GM21528 (cell line): ENCODE measurements at regions not wholly inside any gene's neighbourhood (a gene's known extent, or its start where the extent isn't known, plus 50 kb on each side); places are given as distances from the start of the nearest gene placed in this dataset.

Experiments used
- ATAC-seq: cut with Tn5 transposase; IDR thresholded peaks from one replicate; pipeline ENCODE4 v1.9.1; 2021; ENCODE audit warnings: mild to moderate bottlenecking, moderate library complexity; ENCODE audit not compliant: unreplicated experiment, low FRiP score

DNA sequence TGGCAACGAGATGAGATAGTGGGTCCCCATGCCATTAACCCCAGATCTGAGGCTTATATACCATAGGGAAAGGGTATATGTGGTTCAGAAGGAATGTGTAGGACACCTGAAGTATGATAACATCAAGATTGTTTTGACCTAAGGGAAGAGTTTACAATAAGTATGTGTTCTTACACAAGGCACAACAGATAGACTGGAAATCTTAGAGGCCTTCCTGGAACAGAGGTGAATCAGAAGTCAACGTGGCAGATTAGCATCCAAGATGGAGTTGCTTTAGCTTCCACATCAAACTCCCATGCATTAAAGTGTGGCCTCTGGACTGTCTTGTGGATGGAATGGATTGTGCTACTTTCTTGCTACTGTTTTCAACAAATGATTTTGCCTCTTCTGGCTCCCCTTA lies 116.6 kb upstream of the NT5C1B start:
- ATAC-seq, result no peak

DNA sequence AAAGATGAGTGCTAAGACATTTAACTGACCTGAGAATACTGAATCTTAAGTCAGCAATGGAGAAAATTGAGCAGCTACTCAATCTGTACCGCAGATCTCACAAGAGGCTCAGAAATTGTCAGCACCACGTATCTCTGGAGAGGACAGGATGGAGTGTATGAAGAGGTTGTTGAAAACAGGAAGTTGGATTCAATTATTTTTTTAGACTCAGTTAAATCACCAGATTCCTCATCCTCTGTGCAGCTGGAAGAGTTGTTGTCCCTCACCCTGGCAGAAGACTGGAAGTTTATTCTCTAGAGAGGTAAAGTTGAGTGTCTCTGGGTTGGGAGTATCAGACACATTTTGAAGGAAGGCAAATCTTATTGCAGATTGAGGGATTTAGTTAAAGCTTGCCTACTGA lies 114.9 kb upstream of the NT5C1B start:
- no peak for ATAC-seq

DNA sequence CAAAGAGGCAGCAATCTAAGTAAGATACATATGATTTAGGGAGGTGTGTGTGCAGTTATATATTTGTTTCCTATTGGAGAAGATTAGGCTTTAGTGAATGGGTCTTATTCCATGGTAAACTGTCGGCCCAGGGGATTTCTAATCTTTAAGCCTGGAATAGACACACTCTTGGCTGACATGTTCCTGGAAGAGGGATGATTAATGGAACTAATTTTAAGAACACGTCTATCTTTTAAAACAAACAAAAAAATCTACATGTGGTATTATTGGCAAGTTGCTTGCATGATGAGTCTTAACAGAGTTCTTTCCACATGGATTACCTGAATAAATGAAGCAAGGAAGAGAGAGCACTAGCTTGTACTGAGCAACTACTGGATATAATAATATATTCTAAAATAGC lies 114.2 kb upstream of the NT5C1B start:
- no peak for ATAC-seq

DNA sequence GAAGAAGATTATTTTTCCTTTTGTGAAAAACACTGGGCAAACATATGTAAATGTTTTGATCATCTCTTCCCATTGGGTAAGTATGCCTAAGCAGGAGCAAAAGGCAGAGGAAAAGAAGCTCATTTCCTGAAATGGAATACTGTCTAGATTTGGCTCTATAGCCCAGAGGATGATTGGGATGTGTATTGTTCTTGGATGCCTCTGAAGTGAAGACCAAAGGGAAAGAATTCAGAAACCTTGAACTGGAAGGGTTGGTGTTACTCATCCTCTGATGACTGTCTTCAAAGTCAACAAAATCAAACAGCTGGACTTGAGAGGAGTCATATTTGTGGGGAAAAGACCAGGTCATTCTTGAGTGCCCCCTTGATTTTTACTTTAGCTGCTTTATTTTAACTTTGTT lies 112.6 kb upstream of the NT5C1B start:
- ATAC-seq, result no peak

DNA sequence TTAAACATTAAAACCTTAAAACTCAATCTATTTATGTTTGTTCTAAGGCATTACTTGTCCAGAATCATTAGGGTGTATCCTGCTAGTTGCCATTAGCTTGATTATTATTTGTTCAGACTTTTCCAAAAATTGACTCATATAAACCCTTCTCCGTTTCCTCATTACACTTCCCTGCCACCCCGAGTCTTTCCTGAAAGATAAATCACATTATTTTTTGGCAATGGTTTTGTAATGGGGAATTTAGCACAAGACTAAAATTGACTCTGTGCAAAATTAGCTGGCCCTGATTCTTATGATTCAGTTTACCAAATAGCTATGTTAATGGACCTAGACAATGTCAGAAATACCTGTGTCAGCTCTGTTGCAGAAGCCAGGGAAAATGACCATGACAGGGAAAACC lies 112.2 kb upstream of the NT5C1B start:
- ATAC-seq, result no peak

DNA sequence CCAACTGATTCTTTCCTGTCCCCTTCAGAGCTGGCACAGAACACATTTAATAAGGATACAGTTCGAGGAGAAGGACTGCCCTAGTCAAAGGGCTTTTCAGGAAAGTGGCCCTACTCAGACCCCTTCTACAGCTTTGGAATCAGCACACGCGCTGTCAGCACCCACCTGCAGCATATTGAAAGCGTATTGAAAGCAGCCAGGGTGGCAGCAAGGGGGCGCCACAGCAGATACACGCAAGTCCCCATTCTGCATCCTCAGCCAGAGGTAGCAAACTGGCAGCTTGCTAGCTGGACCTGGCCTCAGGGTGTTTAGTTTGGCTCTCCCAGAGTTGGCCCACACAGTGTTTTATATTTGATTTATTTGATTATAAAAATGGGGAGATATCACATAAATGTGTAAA lies 101.0 kb upstream of the NT5C1B start:
- ATAC-seq, result no peak

DNA sequence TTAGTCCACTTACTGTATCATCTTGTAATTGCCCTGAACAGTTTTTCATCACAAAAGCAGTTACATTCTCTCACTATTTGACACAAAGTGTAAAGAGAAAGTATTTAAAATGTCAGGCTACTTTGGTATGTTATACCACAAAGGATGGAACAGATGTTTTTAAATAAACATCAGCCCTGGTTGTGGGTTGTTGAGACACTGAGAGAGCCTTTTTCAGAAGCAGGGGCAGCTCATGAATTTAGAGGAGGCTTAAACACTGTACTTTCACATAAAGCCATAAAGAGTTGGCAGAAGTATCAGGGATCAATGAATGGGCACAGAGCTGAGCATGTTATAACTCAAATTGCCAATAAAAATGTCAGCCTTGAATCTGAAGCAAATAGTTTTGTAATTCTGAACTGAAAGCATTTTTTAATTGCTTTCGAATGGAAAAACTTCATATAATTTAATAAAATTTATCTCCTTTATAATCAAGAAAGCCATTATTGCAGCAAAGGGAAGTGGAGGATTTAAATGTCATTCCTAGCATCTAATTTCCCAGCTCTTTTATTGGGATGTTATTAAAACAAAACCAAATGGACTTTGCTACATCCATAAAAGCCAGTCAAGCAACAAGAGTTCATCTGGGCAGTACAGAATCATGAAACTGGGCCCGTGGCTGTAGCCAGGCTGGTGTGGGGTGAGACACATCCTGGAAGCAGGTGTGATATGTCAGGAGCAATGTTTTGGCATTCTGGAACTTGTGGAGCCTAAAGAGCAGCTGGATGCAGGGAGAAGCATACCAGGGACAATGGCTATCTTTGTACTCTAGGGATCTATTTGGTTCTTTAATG lies 95.1 kb upstream of the NT5C1B start:
- no peak for ATAC-seq

DNA sequence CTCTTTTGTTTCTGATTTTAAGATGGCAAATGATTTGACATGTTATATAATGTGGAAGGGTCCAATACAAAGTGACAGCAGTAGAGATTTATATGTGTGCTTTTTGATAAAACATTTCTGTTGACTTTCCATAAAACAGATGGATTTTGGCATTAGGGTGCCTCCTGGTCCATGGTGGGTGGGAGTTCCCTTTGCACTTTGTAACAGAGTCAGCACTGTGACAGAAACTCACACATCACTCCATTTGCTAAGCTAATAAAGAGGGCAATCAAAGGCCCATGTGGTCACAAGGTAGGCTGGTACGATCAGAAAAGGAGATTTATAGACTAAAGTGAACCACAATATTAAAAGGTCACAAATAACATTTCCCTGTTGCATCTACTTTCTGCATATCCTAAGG lies 93.3 kb upstream of the NT5C1B start:
- no peak for ATAC-seq

DNA sequence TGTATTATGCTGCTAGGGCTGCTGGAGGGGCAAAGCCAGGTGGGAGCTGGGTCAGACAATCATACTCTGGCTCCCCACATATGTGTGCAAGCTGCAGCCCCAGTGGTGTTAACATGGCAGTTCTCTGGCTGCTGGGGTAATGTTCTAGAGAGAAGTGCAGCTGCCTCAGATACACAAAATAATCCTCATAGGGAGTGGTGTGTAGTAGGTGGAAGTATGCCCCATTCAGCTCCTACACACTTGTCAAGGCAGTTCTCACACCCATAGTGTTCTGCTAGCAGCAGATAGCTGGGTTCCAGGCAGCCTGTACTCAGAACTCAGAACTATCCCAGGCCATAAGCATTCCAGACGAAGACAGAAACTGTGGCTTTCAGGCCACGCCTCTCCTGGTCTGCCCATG lies 87.9 kb upstream of the NT5C1B start:
- no peak for ATAC-seq

DNA sequence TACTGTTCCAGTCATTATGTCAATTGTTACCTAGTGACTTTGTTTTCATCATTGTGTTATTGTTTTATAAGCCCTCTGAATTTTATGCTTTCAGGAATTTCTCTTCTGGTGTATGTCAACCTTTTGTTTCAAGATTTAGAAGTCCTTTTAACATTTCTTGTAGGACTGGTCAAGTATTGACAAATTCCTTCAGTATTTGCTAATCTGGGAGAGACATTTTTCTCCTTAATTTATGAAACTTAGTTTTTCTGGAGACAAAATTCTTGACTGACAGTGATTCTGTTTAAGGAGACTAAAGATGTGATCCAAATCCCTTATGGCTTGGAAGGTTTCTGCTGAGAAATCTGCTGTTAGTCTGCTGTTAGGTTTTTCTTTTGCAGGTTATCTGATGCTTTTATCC lies 84.9 kb upstream of the NT5C1B start:
- ATAC-seq, result no peak

DNA sequence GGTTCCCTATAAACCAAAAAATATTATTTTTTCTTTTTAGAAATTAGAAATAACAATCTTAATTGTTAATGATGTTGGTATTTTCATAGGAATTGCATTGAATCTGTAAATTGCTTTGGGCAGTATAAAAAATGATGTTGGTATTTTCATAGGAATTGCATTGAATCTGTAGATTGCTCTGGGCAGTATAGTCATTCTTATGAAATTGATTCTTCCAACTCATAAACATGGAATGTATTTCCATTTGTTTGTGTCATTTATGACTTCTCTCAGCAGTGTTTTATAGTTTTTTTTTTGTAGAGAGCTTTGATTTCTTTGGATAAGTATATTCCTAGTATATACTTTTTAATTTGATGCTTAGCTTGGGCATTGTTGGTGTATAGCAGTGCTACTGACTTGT lies 82.0 kb upstream of the NT5C1B start:
- no peak for ATAC-seq

DNA sequence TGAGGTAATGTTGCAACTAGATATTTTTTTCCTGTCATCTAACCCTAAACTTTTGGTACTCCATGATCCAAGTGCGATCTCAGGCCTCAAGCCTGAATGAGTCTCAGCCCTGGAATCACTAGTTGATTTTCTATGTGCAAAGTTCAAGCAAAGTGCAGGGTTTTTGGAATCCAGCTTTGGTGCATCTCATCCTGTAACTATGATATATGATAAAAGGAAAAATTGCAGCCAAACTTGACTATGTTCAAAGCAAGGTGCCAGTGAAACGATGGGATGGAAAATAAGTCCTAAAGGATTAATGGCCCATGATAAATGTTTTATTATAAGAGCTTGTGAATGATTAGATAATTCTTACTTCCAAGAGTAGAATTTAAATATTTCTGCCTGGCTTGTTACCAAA lies 78.9 kb upstream of the NT5C1B start:
- no peak for ATAC-seq

DNA sequence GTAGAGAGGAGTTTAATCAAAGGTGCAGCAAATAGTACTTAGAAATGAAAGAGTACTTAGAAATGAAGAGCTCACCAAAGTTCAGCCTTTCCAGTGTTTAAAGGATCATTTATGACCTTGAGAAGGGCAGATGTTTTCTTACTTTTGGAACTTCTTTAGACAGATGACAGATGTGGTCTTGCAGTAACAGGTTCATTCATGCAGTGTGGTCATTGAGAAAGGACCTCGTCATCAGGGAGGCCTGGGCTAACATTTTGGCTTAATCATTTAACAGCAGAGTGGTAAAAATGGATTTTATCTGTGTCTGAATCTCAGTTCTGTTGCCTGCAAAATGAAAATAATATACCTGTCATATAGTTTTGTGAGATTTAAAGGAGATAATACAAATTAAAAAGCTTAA lies 75.1 kb upstream of the NT5C1B start:
- no peak for ATAC-seq

DNA sequence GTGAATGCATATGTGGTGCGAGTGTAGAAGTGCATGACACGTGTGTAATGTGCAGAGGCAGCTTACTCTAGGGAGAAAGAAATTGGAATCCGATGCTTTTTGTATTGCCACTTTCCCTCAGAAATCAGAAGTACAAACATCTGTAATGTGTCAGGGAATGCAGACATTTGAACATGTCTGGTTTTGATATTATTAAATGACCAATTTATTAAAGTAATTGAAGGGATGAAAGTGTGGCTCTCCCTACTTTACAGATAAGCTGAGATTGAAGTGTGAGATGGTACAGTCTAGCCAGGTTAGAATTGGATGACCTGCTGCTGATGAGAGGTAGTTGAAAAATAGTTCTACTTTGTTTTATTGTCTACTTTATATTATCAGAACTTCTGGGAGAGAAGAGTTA lies 74.5 kb upstream of the NT5C1B start:
- ATAC-seq, result no peak

DNA sequence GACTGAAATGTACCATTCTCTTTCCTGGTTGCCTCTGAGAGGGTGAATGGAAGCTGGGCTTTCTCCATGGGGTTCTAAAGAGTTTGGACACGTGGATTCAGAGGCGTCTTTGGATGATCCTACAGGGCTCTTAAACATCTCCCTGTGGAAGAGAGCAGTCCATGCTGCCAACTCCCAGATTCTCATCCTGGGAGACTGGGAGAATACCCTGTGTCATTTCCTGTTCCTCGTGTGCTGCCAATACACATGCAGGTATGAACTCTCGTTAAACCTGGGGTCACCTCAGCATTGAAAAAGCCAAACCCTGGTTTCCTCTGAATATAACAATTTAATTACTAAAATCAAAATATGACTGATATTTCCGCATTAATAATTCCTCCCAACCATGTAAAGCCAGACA lies 73.3 kb upstream of the NT5C1B start:
- no peak for ATAC-seq

DNA sequence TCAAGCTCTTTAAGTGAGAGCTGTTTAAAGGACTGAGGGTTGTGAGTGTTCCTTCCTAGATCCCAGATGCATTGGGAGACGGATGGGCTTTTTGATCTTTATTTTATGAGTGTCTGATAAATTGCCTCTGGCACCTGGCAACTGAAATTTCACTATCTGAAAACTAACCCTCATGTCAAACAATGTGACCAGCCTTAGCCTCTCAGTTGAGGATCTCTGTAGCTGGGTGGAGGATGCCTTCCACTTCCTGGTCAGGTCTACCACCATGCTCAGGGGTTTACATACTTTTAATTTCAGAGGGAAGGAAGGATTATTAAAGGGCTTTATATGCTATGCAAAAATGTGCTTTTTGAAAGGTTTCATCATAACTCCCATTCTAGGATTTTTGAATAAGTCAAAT lies 70.5 kb upstream of the NT5C1B start:
- ATAC-seq, result no peak

DNA sequence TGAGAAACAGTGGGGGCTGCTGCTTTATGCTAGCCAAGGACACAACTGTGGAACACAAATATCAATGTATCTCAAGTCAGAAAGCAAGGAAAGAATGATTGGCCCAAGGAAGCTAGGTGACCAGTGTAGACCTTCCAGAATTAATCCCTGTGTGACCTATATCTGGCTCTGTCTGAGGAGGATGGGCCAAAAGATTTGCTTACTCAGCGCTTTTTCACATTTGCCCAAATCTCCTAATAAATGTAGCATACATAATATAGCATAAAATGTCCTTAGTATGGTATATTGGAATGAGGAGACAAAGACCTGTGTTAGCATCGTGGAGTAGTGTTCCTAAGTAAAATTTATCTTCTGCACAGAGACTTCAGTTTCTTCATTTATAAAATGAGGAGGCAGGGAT lies 66.7 kb upstream of the NT5C1B start:
- no peak for ATAC-seq

DNA sequence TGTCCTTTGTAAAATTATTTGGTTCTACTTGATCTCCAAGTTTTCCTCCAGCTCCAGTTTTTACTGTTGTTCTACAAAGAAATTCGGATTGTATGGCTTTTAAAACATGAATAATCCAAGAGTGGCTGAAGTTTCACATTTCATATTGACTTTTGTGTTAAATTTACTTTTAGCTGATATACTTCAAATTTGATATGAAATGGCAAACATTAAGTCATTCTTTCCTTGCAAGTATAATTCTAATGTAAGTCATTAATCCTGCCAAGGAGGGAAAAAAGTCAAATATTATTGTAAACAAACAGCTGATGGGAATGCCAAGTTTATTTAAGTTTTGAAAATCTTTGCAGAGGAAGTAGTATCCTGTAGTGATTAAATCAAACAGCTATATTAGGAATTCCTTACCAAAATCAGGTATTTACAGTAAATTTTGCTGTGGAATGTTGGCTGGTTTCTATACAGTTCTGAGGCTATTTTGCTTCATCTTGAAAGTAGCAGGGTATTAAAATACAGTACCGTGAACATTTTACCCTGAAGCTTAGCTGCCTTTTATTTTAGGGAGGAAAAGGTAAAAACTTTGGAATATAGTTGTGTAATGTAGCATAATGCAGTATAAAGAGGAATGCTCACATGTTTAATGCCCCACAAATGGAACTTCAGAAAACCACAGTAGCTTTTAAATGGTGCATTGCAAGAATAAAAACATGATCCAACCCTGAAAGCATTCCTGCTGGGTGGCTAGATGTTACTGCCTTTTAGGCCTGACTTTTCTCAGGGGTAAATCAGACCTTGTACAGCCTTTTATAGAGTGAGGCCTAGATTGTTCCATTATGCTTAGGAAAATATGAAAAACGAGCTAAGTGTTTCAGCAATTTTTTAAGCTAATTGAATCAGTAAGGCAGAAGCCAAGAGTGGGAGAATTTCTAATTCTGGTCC lies 62.7 kb upstream of the NT5C1B start:
- no peak for ATAC-seq

DNA sequence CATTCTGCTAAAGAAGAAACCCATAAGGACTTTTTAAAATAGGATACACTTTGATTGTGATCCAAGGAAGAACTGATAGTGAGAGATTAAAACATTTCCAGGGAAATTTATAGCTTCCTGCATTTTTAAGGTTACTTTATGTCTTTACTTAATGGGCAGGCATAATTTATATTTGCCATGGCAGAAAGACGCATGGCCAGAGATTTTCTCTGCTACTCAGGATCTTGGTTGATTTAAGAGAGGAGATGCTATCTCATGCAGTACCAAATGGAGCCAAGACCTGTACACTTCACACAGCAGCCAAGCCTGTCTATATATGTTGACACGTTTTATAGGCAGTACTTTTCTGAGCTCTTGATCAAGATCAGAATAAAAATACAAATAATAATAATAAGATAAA lies 60.9 kb upstream of the NT5C1B start:
- ATAC-seq, result no peak

DNA sequence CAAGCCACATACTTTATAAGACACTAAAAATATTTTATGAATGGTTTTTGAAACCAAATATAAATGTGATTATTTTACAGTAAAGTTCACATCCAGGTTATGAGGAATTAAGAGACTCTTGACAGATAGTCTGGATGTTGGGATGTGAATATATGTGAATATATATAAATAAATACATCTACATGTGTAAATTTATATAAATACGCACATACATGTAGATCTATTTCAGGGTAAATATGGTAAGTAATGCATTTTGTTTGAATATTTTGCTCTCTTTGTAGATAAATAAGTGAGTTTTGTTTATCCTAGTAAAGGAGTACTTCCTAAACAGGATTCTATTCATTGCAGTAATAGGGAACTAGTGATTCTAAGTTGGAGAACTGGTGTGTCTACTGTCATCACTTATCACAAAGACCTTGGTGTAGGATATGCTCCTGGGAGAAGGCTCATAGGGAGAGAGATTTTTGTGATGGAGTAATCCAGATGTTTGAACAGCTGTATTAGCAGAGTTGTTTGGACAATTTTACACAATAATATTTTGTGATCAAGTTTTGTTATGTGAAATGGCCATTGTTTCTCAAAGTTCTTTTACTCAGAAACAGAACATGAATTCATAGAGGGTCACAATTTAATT lies 60.2 kb upstream of the NT5C1B start:
- no peak for ATAC-seq

DNA sequence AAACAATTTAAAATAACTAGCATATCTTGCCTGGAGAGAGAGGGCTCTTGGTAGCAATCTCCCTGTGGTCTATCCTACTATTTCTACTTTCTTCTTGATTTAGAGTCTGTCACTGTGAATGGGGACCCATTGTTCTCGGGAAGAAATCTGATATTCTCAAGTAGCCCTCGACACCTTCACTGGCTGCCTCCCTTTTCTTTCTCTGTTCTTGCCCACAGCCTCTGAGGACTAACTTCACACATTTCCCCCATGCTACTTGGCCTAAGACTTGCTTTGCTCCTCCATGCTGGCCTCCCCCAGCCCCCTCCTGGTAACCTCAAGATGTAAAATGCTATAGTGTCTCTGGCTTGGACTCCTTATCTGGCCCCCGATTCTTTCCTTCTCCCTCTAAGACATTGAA lies 58.8 kb upstream of the NT5C1B start:
- no peak for ATAC-seq
